HCT116 (cell line): ENCODE measurements at regions not wholly inside any gene's neighbourhood (a gene's known extent, or its start where the extent isn't known, plus 50 kb on each side); places are given as distances from the start of the nearest gene placed in this dataset.

Experiments used
- ATAC-seq: fragments of 200-7000 bp; cut with Tn5 transposase; 2 replicates; pipeline ENCODE4 v1.9.1; 2020; ENCODE audit warnings: mild to moderate bottlenecking, moderate library complexity
- BruUV-seq: library from RNA; stranded (reverse); fragments of 400-500 nt; replicated peaks from 2 replicates; lab custom pipeline; 2021; lab: Mats Ljungman, UMichigan
- CTCF ChIA-PET: fragments of 300-600 bp; sonication (Branson Sonifier 250); formaldehyde crosslinking; loops from one replicate; lab custom pipeline; 2021; ENCODE audit warnings: antibody characterized with exemption; lab: Charles Lee
- POLR2A ChIA-PET: fragments of 300-600, 350-600 bp; sonication (Branson Sonifier 250); formaldehyde crosslinking; loops from one replicate; lab custom pipeline; 2021; ENCODE audit warnings: antibody characterized with exemption; lab: Charles Lee
- RAD21 ChIA-PET, 2 experiments: fragments of 300-600 bp; sonication (Branson Sonifier 250); formaldehyde crosslinking; loops; one replicate each; lab custom pipeline; 2023; ENCODE audit warnings: low total read pairs in 2 of 2; ENCODE audit not compliant: uncharacterized antibody in 2 of 2, unreplicated experiment in 2 of 2, low non-redundant PET in 1 of 2; lab: Charles Lee
- DNase-seq: peaks from one replicate; pipeline ENCODE4 v3.0.0-alpha.2; 2010; ENCODE audit warnings: low read depth, low spot score
- H2AFZ ChIP-seq: fragments of 200-600 bp; shearing (Covaris generic), sonication (generic); 2 replicates; pipeline ENCODE4 v1.6.1; 2017; ENCODE audit warnings: low read depth, mixed run types, mixed read lengths, antibody characterized with exemption, low read length; ENCODE audit not compliant: poor library complexity, severe bottlenecking
- H3K27ac ChIP-seq: 2 replicates; pipeline ENCODE4 v1.5.1; 2012; ENCODE audit warnings: low read depth, low read length
- H3K27me3 ChIP-seq: fragments of 200-600 bp; sonication (generic); 2 replicates; pipeline ENCODE4 v1.6.1; 2016; ENCODE audit warnings: mixed run types, low read length, mixed read lengths; ENCODE audit not compliant: insufficient read depth
- H3K36me3 ChIP-seq, 2 experiments: fragments of 200-500 bp in 1 of 2; fragments of 200-600 bp in 1 of 2; sonication (Bioruptor generic) in 1 of 2; sonication (generic) in 1 of 2; 2 replicates each; pipeline versions ENCODE4 v1.5.1 to v1.6.1; 2014 to 2016; ENCODE audit warnings: low read length in 2 of 2, inconsistent platforms in 1 of 2, mixed read lengths in 1 of 2, mixed run types in 1 of 2; ENCODE audit not compliant: insufficient read depth in 2 of 2, control insufficient read depth in 1 of 2
- H3K4me1 ChIP-seq, 2 experiments: fragments of 200-600 bp in 1 of 2; sonication (generic) in 1 of 2; 2 replicates each; pipeline versions ENCODE4 v1.5.1 to v1.6.1; 2012 to 2017; ENCODE audit warnings: low read length in 2 of 2, inconsistent platforms in 1 of 2, mild to moderate bottlenecking in 1 of 2, mixed read lengths in 1 of 2, mixed run types in 1 of 2, moderate library complexity in 1 of 2; ENCODE audit not compliant: insufficient read depth in 2 of 2, control insufficient read depth in 1 of 2
- H3K4me2 ChIP-seq: fragments of 200-600 bp; sonication (generic); 2 replicates; pipeline ENCODE4 v1.6.1; 2017; ENCODE audit warnings: mixed run types, low read length, mixed read lengths
- H3K4me3 ChIP-seq, 2 experiments: fragments of 200-600 bp in 1 of 2; sonication (generic) in 1 of 2; replicated peaks in 1 of 2; 2 replicates each; pipeline ENCODE4 v1.5.1; 2011 to 2016; ENCODE audit warnings: low read length in 2 of 2, control low read depth in 1 of 2, low read depth in 1 of 2, mild to moderate bottlenecking in 1 of 2, mixed read lengths in 1 of 2, mixed run types in 1 of 2
- H3K79me2 ChIP-seq: fragments of 200-600 bp; sonication (generic); 2 replicates; pipeline ENCODE4 v1.6.1; 2017; ENCODE audit warnings: mild to moderate bottlenecking, mixed run types, low read length, moderate library complexity, mixed read lengths; ENCODE audit not compliant: insufficient read depth
- H3K9ac ChIP-seq: fragments of 200-600 bp; sonication (generic); 2 replicates; pipeline ENCODE4 v1.6.1; 2016; ENCODE audit warnings: low read length, mixed read lengths
- H3K9me2 ChIP-seq: fragments of 200-600 bp; sonication (generic), shearing (Covaris generic); 2 replicates; pipeline ENCODE4 v1.6.1; 2017; ENCODE audit warnings: mixed run types, mild to moderate bottlenecking, moderate library complexity; ENCODE audit not compliant: insufficient read depth
- H3K9me3 ChIP-seq, 2 experiments: fragments of 200-500 bp in 1 of 2; fragments of 200-600 bp in 1 of 2; sonication (Bioruptor generic) in 1 of 2; sonication (generic) in 1 of 2; 2 replicates each; pipeline ENCODE4 v1.6.1; 2014 to 2017; ENCODE audit warnings: low read length in 2 of 2, mixed read lengths in 2 of 2, inconsistent platforms in 1 of 2, low read depth in 1 of 2, mild to moderate bottlenecking in 1 of 2, mixed run types in 1 of 2, moderate library complexity in 1 of 2; ENCODE audit not compliant: control insufficient read depth in 1 of 2, insufficient read depth in 1 of 2
- H4K20me1 ChIP-seq: fragments of 200-600 bp; sonication (generic), shearing (Covaris generic); 2 replicates; pipeline ENCODE4 v1.6.1; 2017; ENCODE audit warnings: mixed run types, mild to moderate bottlenecking, moderate library complexity; ENCODE audit not compliant: insufficient read depth
- CEBPB ChIP-seq: IDR thresholded peaks from 2 replicates; pipeline ENCODE4 v1.6.1; 2012; ENCODE audit warnings: low read depth
- ELF1 ChIP-seq: IDR thresholded peaks from 2 replicates; pipeline ENCODE4 v1.6.1; 2012; ENCODE audit warnings: low read depth, borderline replicate concordance
- EZH2 ChIP-seq: fragments of 200-600 bp; sonication (generic); IDR thresholded peaks from 2 replicates; pipeline ENCODE4 v1.6.1; 2017; ENCODE audit warnings: antibody characterized with exemption, mixed run types
- EZH2phosphoT487 ChIP-seq: fragments of 200-600 bp; IDR thresholded peaks from 2 replicates; pipeline ENCODE4 v1.6.1; 2018; ENCODE audit warnings: antibody characterized with exemption, borderline replicate concordance
- JUND ChIP-seq: IDR thresholded peaks from 2 replicates; pipeline ENCODE4 v1.6.1; 2012
- POLR2A ChIP-seq: IDR thresholded peaks from 2 replicates; pipeline ENCODE4 v1.7.0; 2011; ENCODE audit warnings: borderline replicate concordance; ENCODE audit not compliant: insufficient read depth, insufficient read length; ENCODE audit errors: extremely low read depth
- RAD21 ChIP-seq: IDR thresholded peaks from 2 replicates; pipeline ENCODE4 v1.6.1; 2012; ENCODE audit warnings: low read depth, mild to moderate bottlenecking
- TCF7L2 ChIP-seq: IDR thresholded peaks from 2 replicates; pipeline ENCODE4 v1.7.0; 2011; ENCODE audit warnings: borderline replicate concordance, inconsistent platforms; ENCODE audit not compliant: insufficient read depth, insufficient read length; ENCODE audit errors: extremely low read depth
- YY1 ChIP-seq: IDR thresholded peaks from 2 replicates; pipeline ENCODE4 v1.6.1; 2011; ENCODE audit warnings: low read length, low read depth, moderate library complexity, mild to moderate bottlenecking; ENCODE audit not compliant: insufficient replicate concordance; ENCODE audit errors: extremely low read depth
- ZFX ChIP-seq: fragments of 450-650 bp; IDR thresholded peaks from 2 replicates; pipeline ENCODE4 v1.6.1; 2017
- intact Hi-C: fragments of 100-400 bp; cut with micrococcal nuclease; formaldehyde crosslinking; loops from 2 replicates; pipeline ENCODE4 v1.10.0; 2022
- TF ChIP-seq, protein P1 (sequence below): IDR thresholded peaks from 2 replicates; pipeline ENCODE4 v1.6.1; 2012; ENCODE audit warnings: low read depth
- TF ChIP-seq, protein P2 (sequence below): IDR thresholded peaks from 2 replicates; pipeline ENCODE4 v1.6.1; 2011; ENCODE audit warnings: mild to moderate bottlenecking, low read length, moderate library complexity; ENCODE audit not compliant: insufficient replicate concordance; ENCODE audit errors: extremely low read depth
- TF ChIP-seq, protein P3 (sequence below): IDR thresholded peaks from 2 replicates; pipeline ENCODE4 v1.6.1; 2012

DNA sequence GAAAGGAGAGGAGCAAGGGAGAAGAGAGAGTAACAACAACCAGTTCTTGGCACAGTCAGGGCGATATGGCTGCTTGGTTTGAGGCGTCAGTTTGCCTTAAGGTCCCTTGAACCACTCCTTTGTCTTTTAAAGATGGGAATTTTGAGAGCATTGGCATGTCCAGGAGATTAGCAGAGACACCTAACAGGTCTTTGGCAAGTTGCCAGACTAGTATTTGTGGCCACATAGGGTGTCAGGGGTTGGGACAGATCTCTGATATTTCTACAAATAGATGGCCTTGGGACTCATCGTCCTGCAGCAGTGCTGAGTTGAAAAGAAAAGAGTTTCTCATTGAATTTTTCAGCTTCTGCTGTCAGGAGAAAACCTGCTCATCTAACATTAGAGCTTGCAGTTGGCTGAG is 55.3 kb upstream of the KCND3 start:
- ATAC-seq (no peak), DNase-seq (no peak)
- no peaks in the 10 kb centered on the region for H3K9me3 ChIP-seq
- H3K79me2 ChIP-seq, result no peaks in the 10 kb centered on the region
- no peaks in the 10 kb centered on the region for H3K9me2 ChIP-seq
- no peak overlapping the region for H2AFZ ChIP-seq
- RAD21 ChIA-PET, result no interaction called here
- no peak overlapping the region for H3K9ac ChIP-seq
- no peaks in the 10 kb centered on the region for H3K36me3 ChIP-seq
- no peak overlapping the region for H3K27ac ChIP-seq
- CTCF ChIA-PET, result no interaction called here
- intact Hi-C loops, result no loop called here
- TF ChIP-seq CEBPB (no peak), RAD21 (no peak), POLR2A (no peak), JUND (no peak)
- TF ChIP-seq, protein P1, sequence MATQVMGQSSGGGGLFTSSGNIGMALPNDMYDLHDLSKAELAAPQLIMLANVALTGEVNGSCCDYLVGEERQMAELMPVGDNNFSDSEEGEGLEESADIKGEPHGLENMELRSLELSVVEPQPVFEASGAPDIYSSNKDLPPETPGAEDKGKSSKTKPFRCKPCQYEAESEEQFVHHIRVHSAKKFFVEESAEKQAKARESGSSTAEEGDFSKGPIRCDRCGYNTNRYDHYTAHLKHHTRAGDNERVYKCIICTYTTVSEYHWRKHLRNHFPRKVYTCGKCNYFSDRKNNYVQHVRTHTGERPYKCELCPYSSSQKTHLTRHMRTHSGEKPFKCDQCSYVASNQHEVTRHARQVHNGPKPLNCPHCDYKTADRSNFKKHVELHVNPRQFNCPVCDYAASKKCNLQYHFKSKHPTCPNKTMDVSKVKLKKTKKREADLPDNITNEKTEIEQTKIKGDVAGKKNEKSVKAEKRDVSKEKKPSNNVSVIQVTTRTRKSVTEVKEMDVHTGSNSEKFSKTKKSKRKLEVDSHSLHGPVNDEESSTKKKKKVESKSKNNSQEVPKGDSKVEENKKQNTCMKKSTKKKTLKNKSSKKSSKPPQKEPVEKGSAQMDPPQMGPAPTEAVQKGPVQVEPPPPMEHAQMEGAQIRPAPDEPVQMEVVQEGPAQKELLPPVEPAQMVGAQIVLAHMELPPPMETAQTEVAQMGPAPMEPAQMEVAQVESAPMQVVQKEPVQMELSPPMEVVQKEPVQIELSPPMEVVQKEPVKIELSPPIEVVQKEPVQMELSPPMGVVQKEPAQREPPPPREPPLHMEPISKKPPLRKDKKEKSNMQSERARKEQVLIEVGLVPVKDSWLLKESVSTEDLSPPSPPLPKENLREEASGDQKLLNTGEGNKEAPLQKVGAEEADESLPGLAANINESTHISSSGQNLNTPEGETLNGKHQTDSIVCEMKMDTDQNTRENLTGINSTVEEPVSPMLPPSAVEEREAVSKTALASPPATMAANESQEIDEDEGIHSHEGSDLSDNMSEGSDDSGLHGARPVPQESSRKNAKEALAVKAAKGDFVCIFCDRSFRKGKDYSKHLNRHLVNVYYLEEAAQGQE, result no peak
- TF ChIP-seq, all 23 proteins: peak for 0
- H3K4me1 ChIP-seq, result no peaks in the 10 kb centered on the region
- H3K27me3 ChIP-seq, result peaks cover 79% of the 10 kb centered on the region
- no peaks in the 10 kb centered on the region for H4K20me1 ChIP-seq
- no peak overlapping the region for H3K4me2 ChIP-seq
- no peak overlapping the region for H3K4me3 ChIP-seq
- BruUV-seq, result no TSS peak
- POLR2A ChIA-PET, result no interaction called here

- H3K4me1 ChIP-seq, result no peaks in the 10 kb centered on the region
- ChIA-PET POLR2A (no interaction called here), RAD21 (no interaction called here), CTCF (no interaction called here)
- no peak overlapping the region for H2AFZ ChIP-seq
- BruUV-seq, result no TSS peak
- no peak overlapping the region for H3K9ac ChIP-seq
- H3K9me3 ChIP-seq, result no peaks in the 10 kb centered on the region
- H3K4me3 ChIP-seq, result no peak overlapping the region
- no peak overlapping the region for H3K4me2 ChIP-seq
- TF ChIP-seq, protein P2, sequence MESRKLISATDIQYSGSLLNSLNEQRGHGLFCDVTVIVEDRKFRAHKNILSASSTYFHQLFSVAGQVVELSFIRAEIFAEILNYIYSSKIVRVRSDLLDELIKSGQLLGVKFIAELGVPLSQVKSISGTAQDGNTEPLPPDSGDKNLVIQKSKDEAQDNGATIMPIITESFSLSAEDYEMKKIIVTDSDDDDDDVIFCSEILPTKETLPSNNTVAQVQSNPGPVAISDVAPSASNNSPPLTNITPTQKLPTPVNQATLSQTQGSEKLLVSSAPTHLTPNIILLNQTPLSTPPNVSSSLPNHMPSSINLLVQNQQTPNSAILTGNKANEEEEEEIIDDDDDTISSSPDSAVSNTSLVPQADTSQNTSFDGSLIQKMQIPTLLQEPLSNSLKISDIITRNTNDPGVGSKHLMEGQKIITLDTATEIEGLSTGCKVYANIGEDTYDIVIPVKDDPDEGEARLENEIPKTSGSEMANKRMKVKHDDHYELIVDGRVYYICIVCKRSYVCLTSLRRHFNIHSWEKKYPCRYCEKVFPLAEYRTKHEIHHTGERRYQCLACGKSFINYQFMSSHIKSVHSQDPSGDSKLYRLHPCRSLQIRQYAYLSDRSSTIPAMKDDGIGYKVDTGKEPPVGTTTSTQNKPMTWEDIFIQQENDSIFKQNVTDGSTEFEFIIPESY, result no peak
- TF ChIP-seq, protein P3, sequence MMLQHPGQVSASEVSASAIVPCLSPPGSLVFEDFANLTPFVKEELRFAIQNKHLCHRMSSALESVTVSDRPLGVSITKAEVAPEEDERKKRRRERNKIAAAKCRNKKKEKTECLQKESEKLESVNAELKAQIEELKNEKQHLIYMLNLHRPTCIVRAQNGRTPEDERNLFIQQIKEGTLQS, result no peak
- TF ChIP-seq YY1 (no peak), ZFX (no peak), POLR2A (no peak), JUND (no peak), EZH2phosphoT487 (no peak), EZH2 (no peak), ELF1 (no peak), TCF7L2 (no peak)
- no peak for DNase-seq
- intact Hi-C loops, result no loop called here
- no peak for ATAC-seq
- H3K36me3 ChIP-seq, result no peaks in the 10 kb centered on the region
- H4K20me1 ChIP-seq, result no peaks in the 10 kb centered on the region
- no peaks in the 10 kb centered on the region for H3K79me2 ChIP-seq
- H3K9me2 ChIP-seq, result no peaks in the 10 kb centered on the region
- no peak overlapping the region for H3K27ac ChIP-seq
- peaks cover 79% of the 10 kb centered on the region for H3K27me3 ChIP-seq
Measured at GRCh38 chr1:112046630-112047029, 57.2 kb upstream of the KCND3 start.
